Activated T-helper 1 cell treated with Interleukin-2 at 50 U/mL for 16 hours (primary cell): ENCODE measurements at regions not wholly inside any gene's neighbourhood (a gene's known extent, or its start where the extent isn't known, plus 50 kb on each side); places are given as distances from the start of the nearest gene placed in this dataset.

ENCODE experiments used
- DNase-seq: peaks from one replicate; pipeline ENCODE4 v3.0.0-alpha.2; 2020; ENCODE audit warnings: low read depth

DNA sequence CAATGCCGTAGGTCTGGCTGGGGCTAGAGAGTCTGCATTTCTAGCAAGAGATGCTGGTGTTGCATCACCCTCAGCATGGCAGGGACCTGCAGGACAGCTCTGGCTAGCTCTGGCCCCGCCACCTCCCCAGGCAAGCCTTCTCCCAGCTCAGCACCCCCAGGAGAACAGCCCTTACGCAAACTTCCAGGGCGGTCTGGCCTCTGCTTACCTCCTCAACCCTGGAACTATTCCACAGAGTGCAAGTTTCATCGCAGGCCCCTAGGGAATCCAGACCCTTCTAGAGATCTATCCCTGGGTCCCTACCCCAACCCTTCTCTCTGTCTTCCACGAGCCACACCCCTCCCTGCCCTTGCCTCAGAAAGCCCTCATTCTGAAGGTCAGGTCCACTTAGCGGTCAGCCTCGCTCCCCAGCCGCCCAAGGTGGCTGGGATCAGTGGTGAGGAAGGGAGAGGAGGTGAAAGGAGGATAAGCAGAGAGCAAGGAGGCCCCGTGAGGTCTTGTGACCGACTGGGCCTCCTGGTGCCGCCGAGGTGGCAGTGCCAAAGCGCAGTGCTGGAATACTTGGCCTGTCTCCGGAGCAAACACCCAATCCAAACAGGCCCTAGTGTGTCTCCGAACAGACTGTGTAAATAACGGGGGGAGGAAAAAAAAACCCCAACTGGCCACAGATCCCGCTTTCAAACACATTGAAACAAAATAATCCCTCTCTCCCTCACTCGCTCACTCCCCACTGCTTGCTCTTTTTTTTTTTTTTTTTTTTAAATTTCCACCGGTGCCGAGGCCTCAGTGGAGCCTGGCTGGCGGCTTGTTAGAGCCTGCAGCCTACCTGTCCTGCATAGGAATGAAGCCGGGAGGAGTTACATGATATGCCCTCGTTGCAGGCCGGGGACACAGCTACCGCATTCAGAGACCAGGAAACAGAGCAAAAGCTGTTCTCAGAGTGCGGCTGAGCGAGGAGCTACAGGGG lies 380.9 kb downstream of the SOX9 start:
- DNase-seq = no peak

DNA sequence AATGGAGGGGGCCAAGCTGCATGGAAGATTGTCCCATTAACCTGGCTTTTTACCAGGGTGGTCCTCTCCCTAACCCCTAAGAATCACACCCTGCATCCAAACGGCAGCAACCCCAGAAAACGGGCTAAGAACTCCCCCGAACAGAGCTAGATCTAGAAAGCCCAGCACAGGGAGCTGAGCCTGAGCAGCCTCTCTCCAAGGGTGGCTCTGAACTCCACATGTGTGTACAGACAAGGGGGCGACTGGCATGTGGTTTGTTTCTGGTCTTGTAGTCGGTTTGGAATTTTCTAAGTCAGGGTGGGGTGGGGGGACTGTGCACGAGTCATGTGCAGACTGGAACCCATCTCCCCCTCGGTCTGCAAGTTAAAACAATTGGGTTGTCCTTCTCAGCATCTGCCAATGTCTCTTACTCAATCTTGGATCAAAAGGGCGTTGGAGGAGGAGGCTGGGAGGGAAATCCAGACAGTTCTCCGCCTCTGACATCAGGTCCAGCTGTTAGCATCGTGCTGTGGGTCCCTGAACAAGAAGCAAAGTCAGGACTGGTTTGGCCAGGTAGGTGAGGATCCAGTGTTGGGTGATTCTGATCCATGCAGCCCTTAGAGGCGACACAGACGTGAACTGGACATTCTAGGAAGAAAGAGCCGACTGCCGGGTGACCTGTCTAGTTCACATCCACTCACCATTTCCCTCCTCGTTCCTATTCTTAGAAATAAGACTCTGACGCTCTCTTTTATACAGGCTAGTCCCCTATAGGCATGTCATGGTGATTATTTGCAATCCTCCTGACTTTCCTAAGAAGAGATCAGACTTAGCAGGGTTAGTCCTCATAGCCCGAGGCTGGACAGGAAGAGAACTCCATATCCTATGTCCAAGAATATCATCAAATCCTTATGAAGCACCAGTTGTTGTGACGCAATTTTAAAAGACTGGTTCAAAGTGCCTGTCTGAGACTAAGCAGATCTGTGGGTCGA lies 381.8 kb downstream of the SOX9 start:
- DNase-seq = no peak

DNA sequence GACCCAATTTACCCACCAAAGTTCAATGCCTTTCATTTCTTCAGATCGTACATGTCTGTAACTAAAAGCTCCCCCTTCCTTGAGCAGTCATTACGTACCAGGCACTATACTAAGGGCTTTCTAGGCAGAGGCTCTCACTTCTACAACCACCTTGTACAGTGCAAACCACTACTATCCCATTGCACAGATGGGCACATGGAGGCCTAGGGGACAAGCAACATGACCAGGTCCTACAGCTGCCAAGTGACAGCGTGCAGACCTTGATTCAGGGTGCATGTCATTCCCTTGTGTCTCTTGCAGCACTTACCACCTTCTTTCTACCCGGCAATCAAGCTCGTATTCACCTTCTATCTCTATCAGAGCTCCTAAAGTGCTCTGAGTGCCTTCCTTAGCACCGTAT lies 382.7 kb downstream of the SOX9 start:
- no peak for DNase-seq

DNA sequence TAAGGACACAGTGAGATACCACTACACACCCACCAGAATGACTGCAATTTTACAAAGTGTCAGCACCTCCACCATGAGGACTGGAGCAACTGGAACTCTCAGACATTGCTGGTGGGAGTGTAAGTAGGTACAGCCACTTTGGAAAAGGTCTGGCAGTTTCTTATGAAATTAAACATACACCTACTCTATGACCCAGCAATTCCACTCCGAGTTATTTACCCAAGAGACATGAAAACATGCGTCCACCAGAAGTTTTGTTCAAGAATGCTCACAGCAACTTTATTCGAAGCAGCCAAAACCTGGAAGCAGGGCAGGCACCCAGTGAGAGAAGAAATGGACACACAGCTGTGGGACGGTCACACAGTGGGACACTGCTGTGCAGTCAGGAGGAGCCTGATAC lies 384.0 kb downstream of the SOX9 start:
- no peak for DNase-seq

DNA sequence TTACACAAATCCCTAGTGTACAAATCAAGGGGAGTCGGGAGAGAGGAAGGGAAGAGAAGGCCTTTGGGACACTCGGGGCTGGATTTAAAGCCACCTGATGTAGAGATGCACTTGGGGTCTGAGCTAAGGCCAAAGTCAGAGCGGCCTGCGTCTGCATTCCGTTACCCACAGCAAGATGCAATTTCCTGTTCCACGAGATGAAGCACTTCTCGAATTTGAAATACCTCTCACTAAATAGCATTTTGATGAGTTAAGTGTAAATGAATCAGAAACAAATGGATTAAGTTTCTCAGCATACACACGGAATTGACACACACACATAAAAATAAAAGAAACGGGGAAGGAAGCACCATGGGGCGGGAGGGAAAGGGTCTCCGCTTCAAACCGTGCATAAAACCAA lies 386.0 kb downstream of the SOX9 start:
- DNase-seq = no peak

DNA sequence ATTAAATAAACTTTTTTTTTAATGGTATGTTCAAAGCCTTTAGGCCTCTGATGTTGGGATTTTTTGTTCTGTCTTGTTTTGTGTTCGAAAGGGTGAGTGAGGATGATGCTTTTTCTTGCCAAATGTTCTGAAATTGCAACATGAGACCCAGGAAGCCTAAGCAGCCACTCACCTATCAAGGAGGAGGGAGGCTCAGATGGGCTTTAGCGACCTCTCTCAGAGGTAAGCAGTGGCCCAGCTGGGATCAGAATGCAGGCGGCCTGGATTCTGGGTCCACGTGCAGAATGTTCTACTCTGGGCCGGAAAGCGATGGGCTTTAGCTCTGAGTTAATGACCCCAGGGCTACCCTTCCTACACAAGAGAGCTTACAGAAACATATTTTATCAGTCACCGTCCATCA lies 386.6 kb downstream of the SOX9 start:
- DNase-seq = no peak

DNA sequence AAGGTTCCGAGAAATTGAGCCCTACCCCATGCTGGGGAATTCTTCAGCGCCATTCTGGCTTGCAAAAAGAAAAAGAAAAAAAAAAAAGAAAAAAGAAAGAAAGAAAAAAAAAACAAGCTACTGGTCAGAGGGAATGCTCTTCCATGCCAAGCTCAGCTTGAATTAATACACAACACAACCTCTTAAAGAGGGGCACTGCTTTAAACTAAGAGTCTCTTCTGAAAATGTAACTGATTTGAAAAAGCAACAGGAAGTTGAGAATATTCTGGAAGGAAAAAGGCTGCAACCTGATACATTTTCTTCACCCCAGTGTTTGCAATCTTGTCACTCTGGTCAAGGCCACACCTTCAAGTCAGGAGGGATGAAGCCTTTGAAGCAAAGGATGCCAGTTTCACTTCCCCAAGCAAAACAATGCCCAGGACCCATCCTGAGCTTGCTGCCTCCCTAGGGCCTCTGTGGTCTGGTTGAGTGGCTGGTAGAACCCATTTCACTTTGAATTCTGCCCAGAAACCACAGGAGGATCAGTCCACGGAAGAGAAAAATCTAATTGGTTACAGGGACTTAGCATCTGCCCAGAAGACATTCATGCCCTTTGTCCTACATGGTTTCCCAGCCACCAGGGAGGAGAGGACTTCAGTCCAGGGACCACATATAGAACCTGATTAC lies 389.7 kb downstream of the SOX9 start:
- no peak for DNase-seq

DNA sequence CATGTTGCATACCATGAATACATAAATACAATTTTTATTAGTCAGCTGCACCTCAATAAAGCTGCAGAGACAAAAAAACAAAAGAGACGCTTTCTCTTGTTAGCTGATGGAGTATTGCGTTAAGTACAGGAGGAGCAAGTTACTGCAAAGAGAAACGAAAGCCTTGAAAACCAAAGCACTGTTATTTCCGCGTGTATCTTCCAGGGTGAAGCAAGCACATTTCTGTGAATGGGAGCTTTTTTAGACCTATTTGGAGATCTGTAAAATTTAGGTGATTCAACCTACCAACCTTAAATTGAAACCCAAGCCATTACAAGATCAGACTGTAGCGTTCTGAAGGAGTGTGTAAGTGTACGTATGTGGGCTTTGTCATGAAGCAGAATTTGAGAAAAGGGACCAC lies 390.4 kb downstream of the SOX9 start:
- DNase-seq = no peak

DNA sequence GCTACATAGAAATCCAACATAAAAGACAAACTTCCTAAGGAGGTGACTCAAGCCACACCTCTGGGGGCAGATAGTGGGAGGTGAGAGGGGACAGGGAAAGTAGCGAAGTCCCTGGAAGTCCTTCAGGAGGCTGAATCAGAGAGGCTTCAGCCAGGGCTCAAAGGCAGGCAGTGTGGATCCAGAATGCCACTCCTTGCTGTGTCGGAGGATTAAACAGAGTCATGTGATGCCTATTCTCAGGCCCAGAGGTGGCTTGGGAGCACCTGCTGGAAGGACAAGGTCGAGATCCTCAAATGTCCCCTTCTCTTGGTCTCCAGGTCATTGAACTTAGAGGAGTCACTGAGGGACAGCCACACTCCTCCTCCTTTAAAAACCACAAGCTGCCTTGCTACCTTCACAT lies 391.1 kb downstream of the SOX9 start:
- no peak for DNase-seq

DNA sequence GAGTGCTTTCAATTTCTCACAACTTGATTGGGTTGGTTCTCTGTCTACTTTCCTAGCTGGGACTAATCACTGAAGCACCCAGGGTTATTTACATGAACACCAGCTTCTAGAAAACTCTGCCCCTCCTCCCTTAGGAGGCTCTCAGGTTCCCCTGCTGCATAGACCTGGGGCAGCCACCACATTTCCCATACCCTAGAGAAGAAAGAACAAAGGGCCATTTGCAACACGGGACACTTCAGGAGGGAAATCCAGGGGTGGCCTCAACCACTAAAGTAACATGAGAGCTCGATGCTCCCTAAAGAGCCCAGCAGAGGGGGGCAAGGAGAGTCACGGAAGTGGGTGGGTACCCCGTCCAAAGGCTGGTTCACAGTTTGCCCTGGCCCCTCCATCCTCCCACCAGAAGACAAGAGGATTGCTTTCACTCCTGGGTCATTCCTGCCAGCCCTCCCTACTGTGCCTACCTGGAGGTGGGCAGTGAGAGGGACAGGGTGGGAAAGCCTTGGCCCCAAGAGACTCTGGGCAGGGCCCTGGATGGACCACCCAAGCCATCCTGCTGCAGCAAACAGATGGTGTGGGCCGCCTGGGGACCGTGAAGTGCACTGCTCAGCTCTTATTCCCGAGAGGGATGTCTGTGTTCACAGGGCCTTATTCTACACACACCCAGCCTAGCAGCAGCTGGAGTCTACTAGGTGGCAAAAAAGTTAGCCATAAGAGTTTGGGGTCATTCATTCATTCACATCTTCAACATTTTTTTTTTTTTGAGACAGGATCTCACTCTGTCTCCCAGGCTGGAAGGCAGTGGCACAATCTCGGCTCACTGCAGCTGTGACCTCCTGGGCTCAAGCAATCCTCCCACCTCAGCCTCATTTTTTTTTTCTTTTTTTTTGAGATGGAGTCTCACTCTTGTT lies 392.1 kb downstream of the SOX9 start:
- no peak for DNase-seq

DNA sequence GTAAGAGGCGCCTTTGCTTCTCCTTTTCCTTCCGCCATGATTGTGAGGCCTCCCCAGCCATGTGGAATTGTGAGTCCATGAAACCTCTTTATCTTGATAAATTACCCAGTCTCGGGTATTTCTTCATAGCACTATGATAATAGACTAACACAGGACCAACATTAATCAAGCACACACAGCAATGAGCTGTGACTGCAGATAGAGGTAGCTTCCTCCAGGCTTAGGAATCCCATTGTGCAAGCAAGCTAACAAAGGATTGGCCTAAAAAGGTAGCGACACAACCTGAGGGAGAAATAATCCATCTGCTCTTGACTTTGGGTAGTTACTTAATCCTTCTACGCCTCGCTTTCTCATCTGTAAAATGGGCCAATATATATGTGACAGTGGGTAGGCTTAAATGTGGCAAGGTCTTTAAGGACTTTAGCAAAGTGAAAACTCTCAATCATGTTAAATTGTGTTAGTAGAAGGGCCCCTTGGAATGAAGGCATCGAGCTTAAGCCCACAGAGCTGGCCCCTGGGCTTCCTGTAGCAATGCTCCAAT lies 393.6 kb downstream of the SOX9 start:
- DNase-seq = no peak

DNA sequence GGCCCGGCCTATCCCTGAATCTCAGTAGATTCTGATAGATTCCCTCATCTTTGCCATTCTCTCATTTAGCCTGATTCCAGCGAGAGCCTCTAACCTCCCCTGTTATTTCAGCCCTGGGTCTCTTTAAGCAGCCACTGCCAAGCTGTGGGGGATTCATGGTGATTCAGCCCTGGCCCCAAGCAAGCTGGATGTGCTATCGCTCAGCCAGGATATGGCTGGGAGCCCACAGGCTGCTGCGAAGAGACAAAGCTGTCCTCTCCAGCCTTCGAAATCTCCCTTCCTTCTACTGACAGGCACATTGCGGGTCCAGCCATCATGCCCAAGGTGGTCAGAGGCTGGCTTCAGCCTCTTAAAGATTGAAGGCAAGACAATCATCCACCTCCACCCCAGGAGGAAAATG lies 394.1 kb downstream of the SOX9 start:
- DNase-seq = no peak

DNA sequence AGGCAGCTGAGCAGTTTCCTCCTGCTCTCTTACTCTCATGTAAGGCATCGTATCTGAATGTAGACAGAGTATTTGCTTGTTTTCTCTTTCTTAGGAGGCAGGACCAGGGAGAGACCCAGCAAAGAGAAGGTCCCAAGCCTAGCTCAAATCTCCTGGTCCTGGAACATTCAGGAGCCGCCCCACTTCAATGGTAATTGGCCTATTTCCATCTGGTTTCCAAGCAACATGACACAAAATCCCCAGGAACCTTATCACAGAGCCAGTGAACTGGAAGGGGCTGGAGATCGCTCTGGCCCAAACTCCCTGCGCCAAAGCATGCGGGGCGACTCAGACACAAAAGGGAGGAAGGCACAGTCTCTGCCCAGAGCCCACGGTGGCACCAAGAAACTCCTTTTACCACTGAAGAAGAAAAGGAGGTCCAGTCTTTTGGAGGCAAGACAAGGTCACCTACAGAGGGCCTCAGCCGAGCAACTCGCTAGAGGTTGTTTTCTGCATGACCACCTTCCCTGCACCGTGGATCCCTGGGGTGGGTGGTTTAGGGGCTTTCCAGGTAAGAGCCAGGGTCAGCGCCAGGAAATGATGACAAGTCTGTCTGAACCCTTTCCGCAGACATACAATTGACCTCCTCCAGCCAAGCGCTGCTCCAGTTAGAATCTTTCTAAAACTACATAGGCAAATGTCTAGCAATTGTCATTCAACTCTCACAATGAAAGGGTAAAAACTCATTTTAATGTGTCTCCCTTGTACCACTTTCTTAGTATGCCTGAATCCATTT lies 394.7 kb downstream of the SOX9 start:
- no peak for DNase-seq

DNA sequence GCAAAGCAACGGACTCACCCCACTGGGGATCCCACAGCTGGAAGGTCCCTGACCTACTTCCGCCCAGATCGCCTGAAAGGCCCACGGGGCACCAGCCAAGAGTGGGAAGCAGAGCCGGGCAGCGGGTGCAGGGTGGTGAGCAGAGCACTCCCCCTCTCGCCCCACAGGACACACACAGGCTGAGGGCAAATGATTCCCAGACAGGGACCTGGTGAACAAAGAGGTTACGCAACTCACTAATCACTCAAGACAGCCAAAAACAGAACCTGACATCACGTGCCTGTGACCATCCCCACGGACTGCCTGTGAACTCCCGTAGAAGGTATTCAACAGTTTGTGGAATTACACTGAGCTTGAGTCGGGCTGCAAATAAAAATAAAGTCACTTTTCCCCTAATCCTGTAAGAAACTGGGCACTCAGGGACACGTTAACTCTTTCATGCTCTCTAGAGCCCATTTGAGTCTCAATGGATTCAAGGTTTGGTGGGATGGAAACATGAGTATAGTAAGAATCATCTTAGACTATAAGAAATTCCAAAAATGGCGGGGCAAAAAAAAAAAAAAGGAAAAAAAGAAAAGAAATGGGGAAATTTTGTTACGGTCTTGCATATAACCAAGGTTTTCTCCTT lies 396.1 kb downstream of the SOX9 start:
- DNase-seq = no peak

DNA sequence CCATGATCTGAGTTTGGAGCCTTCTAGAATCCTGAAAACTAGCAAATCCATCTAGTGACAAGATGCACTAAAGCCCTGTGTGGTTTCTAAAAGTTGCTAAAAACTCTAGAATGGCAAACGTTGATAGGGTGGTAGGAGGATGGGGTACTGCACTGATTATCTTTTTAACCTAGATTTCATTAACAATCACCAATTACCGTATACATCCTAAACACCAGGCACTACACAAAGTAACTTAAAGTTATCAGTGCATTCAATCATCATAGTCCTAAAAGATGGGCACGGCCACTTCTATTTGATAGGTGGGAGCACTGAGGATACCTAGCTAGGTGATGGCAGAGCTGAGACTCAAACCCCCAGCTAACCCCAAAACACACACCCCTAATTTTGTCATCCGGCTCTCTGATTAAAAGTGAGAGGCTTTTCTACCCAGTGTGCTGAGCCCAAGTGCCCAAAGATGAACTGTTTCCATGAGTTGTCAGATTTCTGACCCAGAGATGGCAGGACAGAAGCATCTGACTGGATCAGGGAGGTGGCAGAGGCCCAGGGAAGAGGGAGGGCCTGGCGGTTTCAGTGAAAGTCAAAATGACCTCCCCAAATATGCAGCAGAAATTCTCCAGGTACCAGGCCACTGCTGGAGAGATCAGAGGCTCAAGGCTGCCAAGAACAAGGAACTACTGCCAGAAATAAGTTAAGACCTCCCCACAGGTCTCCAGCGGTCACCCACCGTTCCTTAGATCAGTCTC lies 396.8 kb downstream of the SOX9 start:
- no peak for DNase-seq

DNA sequence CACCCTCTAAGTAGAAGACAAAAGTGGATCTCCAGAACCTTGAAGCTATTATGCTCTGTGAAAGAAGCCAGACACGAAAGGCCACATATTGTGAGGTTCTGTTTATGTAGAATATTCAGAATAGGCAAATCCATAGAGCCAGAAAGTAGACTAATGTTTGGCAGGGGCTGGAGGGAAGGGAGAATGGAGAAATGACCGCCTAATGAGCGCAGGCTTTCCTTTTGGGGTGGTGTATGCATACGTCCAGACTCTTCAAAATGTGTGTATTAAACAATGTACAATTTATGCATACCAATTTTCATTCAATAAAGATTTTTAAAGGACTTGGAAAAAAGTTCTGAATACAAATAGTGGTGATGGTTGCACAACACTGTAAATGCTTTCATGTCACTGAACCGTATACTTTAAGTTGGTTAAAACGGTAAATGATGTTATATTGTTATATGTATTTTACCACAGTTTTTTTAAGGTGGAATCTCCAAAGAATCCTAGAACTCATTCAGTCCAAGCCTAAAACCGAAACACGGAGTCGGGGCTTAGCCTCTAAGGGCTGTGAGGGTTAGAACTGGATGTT lies 397.4 kb downstream of the SOX9 start:
- DNase-seq = no peak

DNA sequence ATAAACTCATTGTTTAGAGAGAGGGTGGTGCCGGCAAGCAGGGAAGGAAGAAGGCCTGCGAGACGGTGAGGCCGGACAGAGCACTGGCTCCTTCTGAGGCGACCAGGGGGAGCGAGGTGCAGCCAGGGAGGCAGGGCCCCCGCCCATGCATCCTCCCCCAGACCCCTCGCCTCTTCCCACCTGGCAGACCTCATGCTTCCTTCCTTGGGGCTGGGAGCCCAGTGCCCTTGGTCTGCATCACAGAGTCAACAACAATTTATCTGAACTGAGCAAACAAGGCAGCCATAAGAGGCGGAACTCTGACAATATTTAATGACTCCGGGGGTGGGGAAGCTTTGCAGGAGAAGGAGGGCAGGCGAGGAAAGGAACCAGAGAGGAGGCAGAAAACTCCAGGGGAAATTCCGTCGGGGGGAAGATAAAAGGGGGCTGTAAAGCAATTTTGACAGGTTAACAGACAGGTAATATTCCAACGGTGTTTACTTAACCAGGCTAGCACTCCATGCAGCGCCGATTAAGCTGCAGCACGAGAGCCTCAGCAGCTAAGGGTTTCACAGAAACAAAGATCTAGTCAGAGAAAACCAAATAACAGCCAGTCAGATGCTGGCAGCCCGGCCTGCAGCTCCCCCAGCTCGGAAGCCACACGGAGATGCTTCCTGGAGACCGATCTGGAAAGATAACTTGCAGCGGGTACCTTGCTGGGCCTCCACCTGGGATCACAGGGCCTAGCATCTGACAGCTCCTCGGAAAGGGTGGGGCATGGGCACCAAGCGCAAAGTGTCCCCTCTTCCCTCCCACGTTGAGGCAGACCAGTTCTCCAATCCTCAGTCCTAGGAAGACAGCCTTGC lies 398.2 kb downstream of the SOX9 start:
- no peak for DNase-seq

DNA sequence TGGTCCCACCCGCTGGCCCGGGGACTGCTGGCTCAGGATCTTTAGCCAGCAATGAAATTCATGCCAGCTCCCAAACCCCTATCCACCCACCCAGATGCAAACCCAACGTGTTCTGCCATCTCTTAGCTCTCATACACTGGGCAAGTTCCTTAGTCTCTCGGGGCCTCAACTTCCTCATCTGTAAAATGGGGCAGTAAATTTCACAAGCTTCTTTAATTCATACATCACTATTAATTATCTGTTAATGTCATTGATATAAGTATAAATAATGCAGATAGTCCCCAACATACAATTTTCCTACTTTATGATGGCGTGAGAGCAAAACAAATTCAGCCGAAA lies 398.7 kb downstream of the SOX9 start:
- no peak for DNase-seq
